GM23338 (cell line): ENCODE measurements at regions not wholly inside any gene's neighbourhood (a gene's known extent, or its start where the extent isn't known, plus 50 kb on each side); places are given as distances from the start of the nearest gene placed in this dataset.

ENCODE experiments used
- ATAC-seq: fragments of 200-7000 bp; cut with Tn5 transposase; 3 replicates; pipeline ENCODE4 v1.9.1; 2020
- DNase-seq: peaks from one replicate; pipeline ENCODE4 v3.0.0-alpha.2; 2015; ENCODE audit warnings: low spot score
- H2AFZ ChIP-seq: fragments of 200-600 bp; sonication (generic); 2 replicates; pipeline ENCODE4 v1.8.0; 2016; ENCODE audit warnings: antibody characterized with exemption, mild to moderate bottlenecking, moderate library complexity
- H3F3A ChIP-seq: fragments of 200-600 bp; sonication (generic); replicated peaks from 2 replicates; pipeline ENCODE4 v1.8.0; 2017; ENCODE audit warnings: antibody characterized with exemption, mixed run types, low read depth
- H3K27ac ChIP-seq: fragments of 200-600 bp; sonication (generic); 2 replicates; pipeline ENCODE4 v1.6.1; 2016; ENCODE audit warnings: low read depth
- H3K27me3 ChIP-seq: fragments of 200-600 bp; sonication (generic); 2 replicates; pipeline ENCODE4 v1.8.0; 2016; ENCODE audit warnings: mild to moderate bottlenecking, mixed run types, moderate library complexity; ENCODE audit not compliant: insufficient read depth
- H3K36me3 ChIP-seq: fragments of 200-600 bp; sonication (generic); 2 replicates; pipeline ENCODE4 v1.8.0; 2016; ENCODE audit warnings: mild to moderate bottlenecking; ENCODE audit not compliant: insufficient read depth
- H3K4me1 ChIP-seq: fragments of 200-600 bp; sonication (generic); 2 replicates; pipeline ENCODE4 v1.8.0; 2016; ENCODE audit warnings: mild to moderate bottlenecking, moderate library complexity; ENCODE audit not compliant: insufficient read depth
- H3K4me2 ChIP-seq: fragments of 200-600 bp; sonication (generic); 2 replicates; pipeline ENCODE4 v1.7.1; 2017; ENCODE audit warnings: mixed run types
- H3K4me3 ChIP-seq: fragments of 200-600 bp; sonication (generic); 2 replicates; pipeline ENCODE4 v1.6.1; 2016; ENCODE audit warnings: mixed run types
- H3K79me2 ChIP-seq: fragments of 200-600 bp; sonication (generic); replicated peaks from 2 replicates; pipeline ENCODE4 v1.8.0; 2017; ENCODE audit warnings: mild to moderate bottlenecking; ENCODE audit not compliant: insufficient read depth
- H3K9me2 ChIP-seq: fragments of 200-600 bp; sonication (generic); 2 replicates; pipeline ENCODE4 v1.8.0; 2017; ENCODE audit not compliant: insufficient read depth
- H4K20me1 ChIP-seq: fragments of 200-600 bp; sonication (generic); replicated peaks from 2 replicates; pipeline ENCODE4 v1.8.0; 2017; ENCODE audit warnings: mild to moderate bottlenecking; ENCODE audit not compliant: insufficient read depth
- H3K27ac Mint-ChIP-seq: 2 replicates; pipeline ENCODE4 v1.8.0; 2020; ENCODE audit warnings: inconsistent platforms, mild to moderate bottlenecking, moderate library complexity, mixed read lengths
- H3K27me3 Mint-ChIP-seq: 3 replicates; pipeline ENCODE4 v1.8.0; 2022; ENCODE audit warnings: low read depth, mild to moderate bottlenecking, moderate library complexity, mixed read lengths, inconsistent platforms; ENCODE audit not compliant: insufficient read depth, poor library complexity
- H3K36me3 Mint-ChIP-seq: 3 replicates; pipeline ENCODE4 v1.8.0; 2021; ENCODE audit warnings: low read depth, mild to moderate bottlenecking, inconsistent platforms, moderate library complexity, mixed read lengths
- H3K4me1 Mint-ChIP-seq: 3 replicates; pipeline ENCODE4 v1.8.0; 2020; ENCODE audit warnings: mild to moderate bottlenecking, inconsistent platforms, mixed read lengths
- H3K4me3 Mint-ChIP-seq: 3 replicates; pipeline ENCODE4 v1.8.0; 2021; ENCODE audit warnings: moderate library complexity, mild to moderate bottlenecking, inconsistent platforms, mixed read lengths
- H3K9me3 Mint-ChIP-seq: 3 replicates; pipeline ENCODE4 v1.8.0; 2020; ENCODE audit warnings: moderate library complexity, mild to moderate bottlenecking, inconsistent platforms, mixed read lengths
- CREB1 ChIP-seq: fragments of 250-450 bp; sonication (Bioruptor Pico); IDR thresholded peaks from 2 replicates; pipeline ENCODE4 v1.5.0; 2020; ENCODE audit warnings: low read depth, mild to moderate bottlenecking, moderate library complexity
- CTCF ChIP-seq, 2 experiments: fragments of 200-600 bp in 1 of 2; sonication (generic) in 1 of 2; conservative IDR thresholded peaks; 2 replicates each; pipeline versions ENCODE4 v1.5.1 to v1.6.1; 2016 to 2017; ENCODE audit warnings: antibody characterized with exemption in 2 of 2, low read depth in 2 of 2, mild to moderate bottlenecking in 2 of 2, moderate library complexity in 1 of 2
- ETS1 ChIP-seq: IDR thresholded peaks from 2 replicates; pipeline ENCODE4 v1.6.1; 2016; ENCODE audit warnings: antibody characterized with exemption
- EZH2 ChIP-seq: fragments of 200-600 bp; sonication (generic); IDR thresholded peaks from one replicate; pipeline ENCODE4 v1.8.0; 2017; ENCODE audit warnings: antibody characterized with exemption, mild to moderate bottlenecking, low read depth; ENCODE audit not compliant: unreplicated experiment
- EZH2phosphoT487 ChIP-seq: fragments of 200-600 bp; sonication (generic); IDR thresholded peaks from one replicate; pipeline ENCODE4 v1.8.1; 2018; ENCODE audit warnings: antibody characterized with exemption; ENCODE audit not compliant: unreplicated experiment
- JUNB ChIP-seq: IDR thresholded peaks from one replicate; pipeline ENCODE4 v1.6.1; 2016; ENCODE audit warnings: antibody characterized with exemption; ENCODE audit not compliant: unreplicated experiment
- NANOG ChIP-seq: IDR thresholded peaks from 2 replicates; pipeline ENCODE4 v1.6.1; 2016; ENCODE audit warnings: antibody characterized with exemption, borderline replicate concordance
- POLR2AphosphoS5 ChIP-seq: IDR thresholded peaks from 2 replicates; pipeline ENCODE4 v1.6.1; 2016; ENCODE audit warnings: antibody characterized with exemption, low read depth
- REST ChIP-seq: IDR thresholded peaks from one replicate; pipeline ENCODE4 v1.6.1; 2018; ENCODE audit warnings: antibody characterized with exemption; ENCODE audit not compliant: unreplicated experiment
- STAT1 ChIP-seq: IDR thresholded peaks from one replicate; pipeline ENCODE4 v1.6.1; 2016; ENCODE audit warnings: antibody characterized with exemption; ENCODE audit not compliant: unreplicated experiment
- ZNF114 ChIP-seq: fragments of 250-450 bp; sonication (Bioruptor Pico); IDR thresholded peaks from 2 replicates; pipeline ENCODE4 v1.5.0; 2020; ENCODE audit warnings: mild to moderate bottlenecking, moderate library complexity
- ZNF331 ChIP-seq: fragments of 250-450 bp; sonication (Bioruptor Pico); IDR thresholded peaks from 2 replicates; pipeline ENCODE4 v1.5.0; 2020; ENCODE audit warnings: low read depth, mild to moderate bottlenecking, moderate library complexity
- ZNF462 ChIP-seq: fragments of 250-450 bp; sonication (Bioruptor Pico); IDR thresholded peaks from 2 replicates; pipeline ENCODE4 v1.5.0; 2020; ENCODE audit warnings: mild to moderate bottlenecking, moderate library complexity

- no peak overlapping the region for H2AFZ ChIP-seq
- H3K27me3 ChIP-seq: no peaks in the 10 kb centered on the region
- no peaks in the 10 kb centered on the region for H3K36me3 ChIP-seq
- Mint-ChIP-seq H3K27me3 (peaks cover 12% of the 10 kb centered on the region), H3K4me3 (no peak overlapping the region), H3K9me3 (peaks cover 18% of the 10 kb centered on the region), H3K36me3 (peaks cover 16% of the 10 kb centered on the region), H3K27ac (no peak overlapping the region; the same call in 1 of the 2 replicates), H3K4me1 (peaks cover 37% of the 10 kb centered on the region)
- no peak for TF ChIP-seq EZH2phosphoT487
- TF ChIP-seq CREB1 (CRISPR knock-in tag): no peak
- no peak for TF ChIP-seq REST
- TF ChIP-seq JUNB: no peak
- no peak for TF ChIP-seq ZNF462
- no peak for TF ChIP-seq EZH2
- TF ChIP-seq CTCF (conservative IDR thresholded peaks at IDR 0.05; ENCODE audit: low read depth in 2 of 2): no peak
- no peak for TF ChIP-seq ZNF114 (CRISPR knock-in tag)
- no peak for TF ChIP-seq STAT1
- TF ChIP-seq POLR2AphosphoS5: no peak
- no peak for TF ChIP-seq NANOG
- TF ChIP-seq ETS1: no peak
- TF ChIP-seq ZNF331 (CRISPR knock-in tag): no peak
- H3K27ac ChIP-seq: no peak overlapping the region
- ATAC-seq (no peak), DNase-seq (no peak)
- peaks cover 22% of the 10 kb centered on the region for H3K4me1 ChIP-seq
- no peak overlapping the region for H3K4me2 ChIP-seq
- no peaks in the 10 kb centered on the region for H4K20me1 ChIP-seq
- no peaks in the 10 kb centered on the region for H3K79me2 ChIP-seq
- peaks cover 14% of the 10 kb centered on the region; the same call in 1 of the 2 replicates for H3F3A ChIP-seq
- H3K9me2 ChIP-seq: peaks cover 24% of the 10 kb centered on the region
- H3K4me3 ChIP-seq: no peak overlapping the region
Measured at GRCh38 chr2:234674781-234675201, 177.9 kb upstream of the ARL4C start.
